HepG2 (cell line): ENCODE measurements at regions not wholly inside any gene's neighbourhood (a gene's known extent, or its start where the extent isn't known, plus 50 kb on each side); places are given as distances from the start of the nearest gene placed in this dataset.

Source experiments
- ATAC-seq: fragments of 200-7000 bp; cut with Tn5 transposase; 3 replicates; pipeline ENCODE4 v1.9.1; 2020; ENCODE audit warnings: mild to moderate bottlenecking, moderate library complexity
- BruUV-seq: library from RNA; stranded (reverse); fragments of 400-500 nt; replicated peaks from 2 replicates; lab custom pipeline; 2021; lab: Mats Ljungman, UMichigan
- CTCF ChIA-PET: fragments of 300-600 bp; formaldehyde crosslinking; extraction: SDS; loops from one replicate; lab custom pipeline; 2021; ENCODE audit warnings: low total read pairs, inconsistent platforms, low intra/inter-chr PET ratio; lab: Yijun Ruan, JAX
- POLR2A ChIA-PET: fragments of 350-600 bp; sonication (Branson Sonifier 250); formaldehyde crosslinking; loops from one replicate; lab custom pipeline; 2020; ENCODE audit warnings: antibody characterized with exemption, inconsistent platforms; lab: Yijun Ruan, JAX
- DNase-seq: peaks from one replicate; pipeline ENCODE4 v3.0.0-alpha.2; 2015; ENCODE audit warnings: low spot score
- FAIRE-seq: peaks from 3 replicates; lab custom pipeline; 2011; peaks lifted over from hg19 to GRCh38; lab: Jason Lieb, UNC
- H2AFZ ChIP-seq: one replicate; pipeline ENCODE4 v1.6.1; 2011; ENCODE audit warnings: low read length, inconsistent platforms
- H3K27ac ChIP-seq: fragments of 300-600 bp; 3 replicates; pipeline ENCODE4 v1.8.0; 2011; ENCODE audit warnings: mixed run types, mild to moderate bottlenecking, mixed read lengths, low read length, inconsistent platforms; ENCODE audit not compliant: insufficient read depth; ENCODE audit errors: extremely low read length
- H3K27me3 ChIP-seq, 2 experiments: fragments of 200-600 bp in 1 of 2; 2 replicates in 1 of 2; 3 replicates in 1 of 2; pipeline versions ENCODE4 v1.6.0 to v1.8.0; 2011; ENCODE audit warnings: low read length in 2 of 2, mild to moderate bottlenecking in 2 of 2, moderate library complexity in 2 of 2, inconsistent platforms in 1 of 2; ENCODE audit not compliant: insufficient read depth in 2 of 2, control insufficient read depth in 1 of 2
- H3K36me3 ChIP-seq, 2 experiments: fragments of 200-600 bp in 1 of 2; replicated peaks in 1 of 2; 2 replicates in 1 of 2; 3 replicates in 1 of 2; pipeline versions ENCODE4 v1.5.1 to v1.8.0; 2011; ENCODE audit warnings: low read length in 2 of 2, inconsistent platforms in 1 of 2; ENCODE audit not compliant: insufficient read depth in 2 of 2, control insufficient read depth in 1 of 2
- H3K4me1 ChIP-seq: 2 replicates; pipeline ENCODE4 v1.5.1; 2012; ENCODE audit warnings: low read length, inconsistent platforms; ENCODE audit not compliant: insufficient read depth
- H3K4me2 ChIP-seq: 2 replicates; pipeline ENCODE4 v1.6.0; 2011; ENCODE audit warnings: low read depth, low read length, inconsistent platforms
- H3K4me3 ChIP-seq, 3 experiments: fragments of 200-600 bp in 1 of 3; sonication (generic), shearing (Covaris generic) in 1 of 3; replicated peaks in 1 of 3; 2 replicates each; pipeline ENCODE4 v1.5.1; 2011 to 2016; ENCODE audit warnings: low read length in 3 of 3, inconsistent platforms in 2 of 3, low read depth in 2 of 3, mild to moderate bottlenecking in 2 of 3, control low read depth in 1 of 3, mixed read lengths in 1 of 3; ENCODE audit not compliant: insufficient read depth in 1 of 3
- H3K79me2 ChIP-seq: one replicate; pipeline ENCODE4 v1.6.1; 2011; ENCODE audit warnings: low read length, inconsistent platforms; ENCODE audit not compliant: insufficient read depth
- H3K9ac ChIP-seq: 2 replicates; pipeline ENCODE4 v1.6.0; 2011; ENCODE audit warnings: mild to moderate bottlenecking, low read depth, low read length, inconsistent platforms; ENCODE audit not compliant: insufficient read depth
- H3K9me3 ChIP-seq: 2 replicates; pipeline ENCODE4 v1.5.1; 2012; ENCODE audit warnings: mild to moderate bottlenecking, low read length
- H4K20me1 ChIP-seq: 2 replicates; pipeline ENCODE4 v1.6.0; 2011; ENCODE audit warnings: inconsistent platforms, mild to moderate bottlenecking, low read length, moderate library complexity; ENCODE audit not compliant: insufficient read depth
- CSRNP2 ChIP-seq: sonication (generic); formaldehyde crosslinking; conservative IDR thresholded peaks from 2 replicates; pipeline ENCODE4 v1.8.0; 2022; ENCODE audit warnings: low read depth, missing genetic modification reagents
- DMAP1 ChIP-seq: IDR thresholded peaks from 2 replicates; pipeline ENCODE4 v1.6.1; 2016
- HINFP ChIP-seq: sonication (generic); formaldehyde crosslinking; IDR thresholded peaks from 2 replicates; pipeline ENCODE4 v1.4.0; 2020; ENCODE audit warnings: low read depth, mild to moderate bottlenecking, missing genetic modification reagents
- NFKB2 ChIP-seq: sonication (generic); formaldehyde crosslinking; IDR thresholded peaks from 2 replicates; pipeline ENCODE4 v1.4.0; 2020; ENCODE audit warnings: missing genetic modification reagents, borderline replicate concordance
- PBX2 ChIP-seq: IDR thresholded peaks from 2 replicates; pipeline ENCODE4 v1.6.1; 2016; ENCODE audit warnings: control low read depth
- RBM22 ChIP-seq: fragments of 200-400 bp; formaldehyde crosslinking; optimal IDR thresholded peaks from 2 replicates; pipeline ENCODE3; 2017; ENCODE audit warnings: mild to moderate bottlenecking, low read length, moderate library complexity
- SIN3B ChIP-seq: fragments of 150-350 bp; IDR thresholded peaks from 2 replicates; pipeline ENCODE4 v1.6.1; 2014; ENCODE audit warnings: low read length
- ZBTB20 ChIP-seq: sonication (generic); formaldehyde crosslinking; IDR thresholded peaks from 2 replicates; pipeline ENCODE4 v1.8.1; 2023; ENCODE audit warnings: missing genetic modification reagents, low read depth, mild to moderate bottlenecking, borderline replicate concordance
- ZNF136 ChIP-seq: sonication (generic); formaldehyde crosslinking; IDR thresholded peaks from 2 replicates; pipeline ENCODE4 v1.8.1; 2022; ENCODE audit warnings: low read depth, mild to moderate bottlenecking, moderate library complexity, missing genetic modification reagents
- ZNF484 ChIP-seq: sonication (generic); formaldehyde crosslinking; IDR thresholded peaks from 2 replicates; pipeline ENCODE4 v1.5.1; 2020; ENCODE audit warnings: mild to moderate bottlenecking, low read depth, missing genetic modification reagents, borderline replicate concordance
- ZNF513 ChIP-seq: sonication (generic); formaldehyde crosslinking; conservative IDR thresholded peaks from 2 replicates; pipeline ENCODE4 v1.5.0; 2020; ENCODE audit warnings: missing genetic modification reagents
- ZNF543 ChIP-seq: sonication (generic); formaldehyde crosslinking; IDR thresholded peaks from 2 replicates; pipeline ENCODE4 v1.4.0; 2020; ENCODE audit warnings: mild to moderate bottlenecking, missing genetic modification reagents
- ZNF547 ChIP-seq: sonication (generic); formaldehyde crosslinking; IDR thresholded peaks from 2 replicates; pipeline ENCODE4 v1.5.1; 2020; ENCODE audit warnings: mild to moderate bottlenecking, missing genetic modification reagents
- ZNF75D ChIP-seq: sonication (generic); formaldehyde crosslinking; IDR thresholded peaks from 2 replicates; pipeline ENCODE4 v1.8.1; 2023; ENCODE audit warnings: missing genetic modification reagents, mild to moderate bottlenecking, borderline replicate concordance
- ZSCAN30 ChIP-seq: sonication (generic); formaldehyde crosslinking; IDR thresholded peaks from 2 replicates; pipeline ENCODE4 v1.5.0; 2020; ENCODE audit warnings: mild to moderate bottlenecking, missing genetic modification reagents
- WGBS: methylation state at CpG from one replicate; pipeline ENCODE4 v1.1.6; 2017; ENCODE audit warnings: low lambda C conversion rate; 5-methylcytosine and 5-hydroxymethylcytosine counted together
- in situ Hi-C: cut with HindIII; loops from 2 replicates; pipeline ENCODE4 v1.10.0; 2017; ENCODE audit warnings: low pct_unique_long_range_greater_than_20kb; ENCODE audit not compliant: extremely low pct_ligation_motif_present
- intact Hi-C: fragments of 100-400 bp; cut with micrococcal nuclease; formaldehyde crosslinking; loops from one replicate; pipeline ENCODE4 v1.10.0; 2022; ENCODE audit not compliant: unreplicated experiment

- H3K9me3 ChIP-seq, result no peaks in the 10 kb centered on the region
- no peaks in the 10 kb centered on the region for H3K79me2 ChIP-seq
- H3K4me2 ChIP-seq, result no peak overlapping the region
- H3K36me3 ChIP-seq, result no peaks in the 10 kb centered on the region
- no TSS peak for BruUV-seq
- intact Hi-C loops, result no loop called here
- H3K4me1 ChIP-seq, result no peaks in the 10 kb centered on the region
- in situ Hi-C loops, result no loop called here
- TF ChIP-seq HINFP (no peak), NFKB2 (CRISPR knock-in tag) (no peak), PBX2 (CRISPR knock-in tag) (no peak), DMAP1 (no peak), ZNF136 (no peak), ZNF543 (CRISPR knock-in tag) (no peak), ZNF513 (CRISPR knock-in tag) (no peak), ZNF547 (CRISPR knock-in tag) (no peak), SIN3B (no peak), ZNF75D (no peak), RBM22 (no peak), CSRNP2 (CRISPR knock-in tag) (no peak), ZNF484 (CRISPR knock-in tag) (no peak), ZSCAN30 (CRISPR knock-in tag) (no peak), ZBTB20 (CRISPR knock-in tag) (no peak)
- no peak overlapping the region for H3K4me3 ChIP-seq
- ChIA-PET CTCF (no interaction called here), POLR2A (no interaction called here)
- WGBS, result 12% methylated on average over 5 of the region's 5 CpGs
- peaks cover 0 to 33% of the 10 kb centered on the region in 2 experiments; a peak in 2 of 5 replicates for H3K27me3 ChIP-seq
- no peak for FAIRE-seq
- no peak overlapping the region for H3K27ac ChIP-seq
- no peak overlapping the region for H3K9ac ChIP-seq
- no peak for DNase-seq
- no peaks in the 10 kb centered on the region for H4K20me1 ChIP-seq
- ATAC-seq, result no peak
- no peak overlapping the region for H2AFZ ChIP-seq
Measured at GRCh38 chr7:25752154-25752553, 399.8 kb upstream of the NFE2L3 start.
